Esophagus muscularis mucosa (tissue), 4 donors: ENCODE measurements at regions not wholly inside any gene's neighbourhood (a gene's known extent, or its start where the extent isn't known, plus 50 kb on each side); places are given as distances from the start of the nearest gene placed in this dataset.

Source experiments
- DNase-seq: peaks from one replicate; pipeline ENCODE4 v3.0.0-alpha.2; 2017; ENCODE audit errors: extremely low spot score
- H3K27ac ChIP-seq, 4 donors: fragments of 200-600 bp; sonication (generic); replicated peaks in 1 of 4; 1 replicate in 3 of 4; 2 replicates in 1 of 4; pipeline ENCODE4 v1.5.1; 2016 to 2019; ENCODE audit warnings: mild to moderate bottlenecking in 1 of 4
- H3K27me3 ChIP-seq, 4 donors: fragments of 200-600 bp; sonication (generic); one replicate each; pipeline versions ENCODE4 v1.5.1 to v1.6.0; 2016 to 2019
- H3K36me3 ChIP-seq, 4 donors: fragments of 200-600 bp; sonication (generic); one replicate each; pipeline ENCODE4 v1.5.1; 2016 to 2019
- H3K4me1 ChIP-seq, 4 donors: fragments of 200-600 bp; sonication (generic); one replicate each; pipeline ENCODE4 v1.5.1; 2016 to 2019
- H3K4me3 ChIP-seq, 4 donors: fragments of 200-600 bp; sonication (generic); 1 replicate in 2 of 4; 2 replicates in 2 of 4; pipeline ENCODE4 v1.5.1; 2016 to 2019; ENCODE audit warnings: mild to moderate bottlenecking in 4 of 4, moderate library complexity in 1 of 4
- H3K9me3 ChIP-seq, 4 donors: fragments of 200-600 bp; sonication (generic); 1 replicate in 3 of 4; 2 replicates in 1 of 4; pipeline ENCODE4 v1.5.1; 2016 to 2019
- CTCF ChIP-seq, 3 experiments: fragments of 200-600 bp in 2 of 3; fragments of 450-650 bp in 1 of 3; sonication (generic) in 2 of 3; IDR thresholded peaks; one replicate each; pipeline ENCODE4 v1.5.1; 2017 to 2019; ENCODE audit warnings: antibody characterized with exemption in 3 of 3, mild to moderate bottlenecking in 2 of 3, moderate library complexity in 1 of 3
- EP300 ChIP-seq: sonication (generic); formaldehyde crosslinking; IDR thresholded peaks from one replicate; pipeline ENCODE4 v1.6.1; 2017; ENCODE audit warnings: antibody characterized with exemption
- POLR2A ChIP-seq: fragments of 450-650 bp; IDR thresholded peaks from one replicate; pipeline ENCODE4 v1.6.1; 2017; ENCODE audit warnings: antibody characterized with exemption, moderate library complexity, mild to moderate bottlenecking, low read depth
- POLR2AphosphoS5 ChIP-seq, 2 donors: sonication (generic); formaldehyde crosslinking; IDR thresholded peaks; one replicate each; pipeline ENCODE4 v1.6.1; 2017; ENCODE audit warnings: antibody characterized with exemption in 2 of 2
- WGBS: methylation state at CpG from one replicate; pipeline ENCODE4 v1.1.5; 2018; 5-methylcytosine and 5-hydroxymethylcytosine counted together
- intact Hi-C: fragments of 100-400 bp; cut with DNase I; formaldehyde crosslinking; loops from one replicate; pipeline ENCODE4 v1.15.1; 2023

- no peaks in the 10 kb centered on the region for H3K9me3 ChIP-seq
- intact Hi-C loops = no loop called here
- no peak overlapping the region for H3K4me3 ChIP-seq
- H3K27ac ChIP-seq = no peak overlapping the region
- H3K36me3 ChIP-seq = no peaks in the 10 kb centered on the region
- no peaks in the 10 kb centered on the region for H3K27me3 ChIP-seq
- DNase-seq = peak; percentile 91
- TF ChIP-seq POLR2AphosphoS5 (IDR thresholded peaks at IDR 0.05) (no peak), CTCF (IDR thresholded peaks at IDR 0.05) (no peak), POLR2A (no peak), EP300 (no peak)
- H3K4me1 ChIP-seq = peaks cover 0 to 4% (median 0%) of the 10 kb centered on the region in 4 donors
- whole genome bisulfite sequencing = 72% methylated on average over 9 of the region's 9 CpGs
These were observed 323.5 kb upstream of the ROPN1 start for GRCh38 chr3:124315215-124316033.

GRCh38 chr3:124316034-124316287, 324.0 kb upstream of the ROPN1 start:
- no peak for DNase-seq
- intact Hi-C loops = no loop called here
- no peak for TF ChIP-seq CTCF (IDR thresholded peaks at IDR 0.05)
- TF ChIP-seq POLR2AphosphoS5 (IDR thresholded peaks at IDR 0.05) = no peak
- no peak for TF ChIP-seq EP300
- TF ChIP-seq POLR2A = no peak
- Histone ChIP-seq H3K4me3 (no peak overlapping the region), H3K4me1 (peaks cover 0 to 4% (median 0%) of the 10 kb centered on the region in 4 donors), H3K36me3 (no peaks in the 10 kb centered on the region), H3K27ac (no peak overlapping the region), H3K27me3 (no peaks in the 10 kb centered on the region), H3K9me3 (no peaks in the 10 kb centered on the region)
- 86% methylated on average over 5 of the region's 5 CpGs for WGBS

GRCh38 chr3:124318014-124318413, 326.1 kb upstream of the ROPN1 start:
- intact Hi-C loops = no loop called here
- Histone ChIP-seq H3K36me3 (no peaks in the 10 kb centered on the region), H3K27ac (no peak overlapping the region), H3K27me3 (no peaks in the 10 kb centered on the region), H3K9me3 (no peaks in the 10 kb centered on the region), H3K4me3 (no peak overlapping the region), H3K4me1 (peaks cover 0 to 4% (median 0%) of the 10 kb centered on the region in 4 donors)
- TF ChIP-seq POLR2AphosphoS5 (IDR thresholded peaks at IDR 0.05) (no peak), EP300 (no peak), POLR2A (no peak), CTCF (IDR thresholded peaks at IDR 0.05) (no peak)
- WGBS = 96% methylated on average over 3 of the region's 3 CpGs
- no peak for DNase-seq

GRCh38 chr3:124318656-124319055, 326.7 kb upstream of the ROPN1 start:
- Histone ChIP-seq H3K27me3 (no peaks in the 10 kb centered on the region), H3K27ac (no peak overlapping the region), H3K4me1 (peaks cover 0 to 4% (median 0%) of the 10 kb centered on the region in 4 donors), H3K9me3 (no peaks in the 10 kb centered on the region), H3K36me3 (no peaks in the 10 kb centered on the region), H3K4me3 (no peak overlapping the region)
- no peak for DNase-seq
- TF ChIP-seq POLR2AphosphoS5 (IDR thresholded peaks at IDR 0.05) (no peak), POLR2A (no peak), CTCF (IDR thresholded peaks at IDR 0.05) (no peak), EP300 (no peak)
- WGBS = 62% methylated on average over 3 of the region's 3 CpGs
- intact Hi-C loops = no loop called here

GRCh38 chr3:124320976-124321375, 329.1 kb upstream of the ROPN1 start:
- H3K27ac ChIP-seq = no peak overlapping the region
- intact Hi-C loops = no loop called here
- no peaks in the 10 kb centered on the region for H3K27me3 ChIP-seq
- H3K4me1 ChIP-seq = peaks cover 0 to 4% (median 0%) of the 10 kb centered on the region in 4 donors
- H3K4me3 ChIP-seq = no peak overlapping the region
- H3K36me3 ChIP-seq = peaks cover 0 to 2% (median 1%) of the 10 kb centered on the region in 4 donors
- DNase-seq = no peak
- no peak for TF ChIP-seq POLR2A
- no peak for TF ChIP-seq CTCF (IDR thresholded peaks at IDR 0.05)
- TF ChIP-seq EP300 = no peak
- TF ChIP-seq POLR2AphosphoS5 (IDR thresholded peaks at IDR 0.05) = no peak
- no peaks in the 10 kb centered on the region for H3K9me3 ChIP-seq
